GM19240 (cell line): ENCODE measurements at regions not wholly inside any gene's neighbourhood (a gene's known extent, or its start where the extent isn't known, plus 50 kb on each side); places are given as distances from the start of the nearest gene placed in this dataset.

Experiments
- DNase-seq: peaks from one replicate; pipeline ENCODE4 v3.0.0; 2011; ENCODE audit warnings: low spot score; ENCODE audit not compliant: insufficient read length

DNA sequence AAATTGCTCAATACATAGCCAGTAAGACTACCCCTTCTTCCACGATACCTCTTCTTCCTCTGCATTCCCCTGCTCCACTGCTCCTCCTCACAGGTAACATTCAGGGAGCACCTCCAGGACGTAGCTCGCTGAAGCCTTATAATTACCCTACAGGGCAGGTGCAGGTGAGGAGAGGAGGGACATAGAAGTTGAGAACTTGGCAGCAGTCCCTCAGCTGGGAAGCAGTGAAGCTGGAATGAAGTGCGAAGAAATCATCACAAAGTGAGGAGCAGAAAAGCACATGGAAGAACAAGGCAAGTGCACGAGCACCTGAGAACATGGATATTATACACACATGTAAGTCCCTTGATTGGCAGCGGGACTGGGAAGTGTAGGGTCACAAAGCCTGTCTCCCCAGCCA, 118.2 kb downstream of the HSD17B3 start:
- DNase-seq = no peak

DNA sequence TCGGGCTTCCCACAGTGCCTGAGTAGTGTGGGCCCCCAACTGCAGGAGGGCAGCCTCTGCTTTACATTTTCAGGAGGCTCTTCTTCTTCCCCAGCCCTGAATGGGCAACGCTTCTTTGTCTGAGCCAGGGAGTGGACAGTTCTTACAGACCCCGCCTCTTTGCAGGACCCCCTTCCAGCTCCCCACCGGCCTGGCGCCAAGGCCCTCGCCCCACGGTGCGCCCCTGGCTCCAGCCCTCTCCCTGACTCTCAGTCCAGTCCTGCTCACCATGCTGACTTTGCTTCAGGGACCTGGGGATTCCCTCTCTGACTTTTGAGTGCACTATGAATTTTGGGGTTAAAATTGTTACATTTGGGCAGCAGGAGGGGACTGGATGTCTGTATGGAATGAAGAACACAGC, 123.8 kb downstream of the HSD17B3 start:
- DNase-seq = no peak

DNA sequence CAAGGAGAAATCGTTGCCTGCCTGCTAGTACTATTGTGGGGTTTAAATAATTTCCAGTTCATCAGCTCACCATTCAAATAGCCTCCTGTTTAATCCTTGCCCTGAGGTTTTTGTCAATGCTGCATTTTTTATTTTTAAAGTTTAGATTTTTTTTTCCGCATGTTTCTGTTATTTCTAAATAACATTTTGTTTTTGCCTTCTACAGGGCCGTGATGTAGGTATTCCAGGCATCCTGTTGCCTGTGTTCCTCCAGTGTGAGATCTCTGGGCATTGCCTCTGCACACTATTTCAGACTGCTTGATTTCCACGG, 124.3 kb downstream of the HSD17B3 start:
- no peak for DNase-seq

DNA sequence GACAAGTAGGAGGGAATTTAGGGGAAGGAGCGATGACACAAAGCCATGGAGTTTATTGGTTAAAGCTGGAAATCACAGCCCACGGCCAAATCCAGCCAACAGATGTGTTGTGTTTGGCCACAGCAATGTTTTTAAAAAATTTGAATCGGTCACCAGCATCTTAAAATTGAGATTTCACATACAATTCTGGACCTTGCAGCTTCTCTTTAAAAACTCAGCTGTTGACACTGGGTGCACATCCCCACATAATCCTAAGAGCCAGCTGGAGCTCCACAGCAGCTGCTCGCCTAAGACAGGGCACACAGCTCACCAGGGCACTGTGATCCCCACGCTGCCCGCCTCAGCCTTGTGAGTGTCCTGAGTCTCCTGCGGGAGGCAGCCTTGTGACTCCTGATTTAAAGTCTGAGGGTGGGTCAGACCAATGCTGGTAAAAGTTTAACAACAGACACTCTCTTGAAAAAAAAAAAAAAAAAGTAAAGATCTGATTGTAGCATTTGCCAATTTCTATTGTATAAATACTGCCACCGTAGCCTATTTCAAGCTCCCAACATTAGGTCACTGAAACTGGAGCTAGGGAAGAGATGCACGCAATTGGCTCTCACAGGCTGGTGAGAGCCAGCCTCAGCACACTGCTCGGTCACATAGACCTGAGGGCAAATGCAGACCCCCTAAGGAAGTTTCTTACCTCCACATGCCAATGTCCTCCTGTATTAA, 124.8 kb downstream of the HSD17B3 start:
- DNase-seq = no peak

DNA sequence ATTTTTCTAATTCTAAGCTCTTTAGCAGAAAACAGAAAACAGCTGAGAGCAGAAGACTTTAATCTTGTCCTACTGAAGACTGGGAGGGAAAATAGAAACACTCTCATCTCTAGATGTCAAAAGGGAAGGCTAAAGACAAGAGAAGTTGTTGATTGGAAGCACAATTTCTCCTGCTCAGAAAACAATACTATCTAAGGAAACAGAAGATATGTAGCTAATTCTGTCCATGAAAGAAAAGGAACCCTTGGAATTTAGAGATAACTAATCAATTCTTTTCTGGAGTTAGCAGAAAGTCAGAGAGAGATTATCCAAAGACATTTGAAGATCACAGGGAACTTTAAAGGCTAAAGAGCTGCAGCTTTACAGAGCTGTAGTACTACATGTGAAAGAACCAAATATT, 126.2 kb downstream of the HSD17B3 start:
- no peak for DNase-seq

DNA sequence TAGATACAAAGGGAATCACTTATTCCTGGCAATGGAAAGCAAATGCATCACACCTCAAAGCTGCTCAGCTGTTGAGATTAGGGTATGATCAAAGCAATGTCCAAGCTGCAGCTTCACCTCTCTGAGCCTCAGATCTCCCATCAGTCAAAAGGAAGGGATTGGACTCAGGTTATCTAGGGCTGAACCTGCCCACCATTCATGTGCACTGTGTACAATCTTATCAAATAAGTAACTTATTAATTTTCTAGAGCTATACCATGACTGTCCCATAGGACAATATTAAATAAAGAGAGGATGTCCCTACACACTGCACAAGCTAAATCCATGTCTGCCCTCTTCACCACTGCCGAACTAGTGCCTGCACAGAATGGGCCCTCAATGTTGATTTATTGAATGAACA, 127.0 kb downstream of the HSD17B3 start:
- no peak for DNase-seq

DNA sequence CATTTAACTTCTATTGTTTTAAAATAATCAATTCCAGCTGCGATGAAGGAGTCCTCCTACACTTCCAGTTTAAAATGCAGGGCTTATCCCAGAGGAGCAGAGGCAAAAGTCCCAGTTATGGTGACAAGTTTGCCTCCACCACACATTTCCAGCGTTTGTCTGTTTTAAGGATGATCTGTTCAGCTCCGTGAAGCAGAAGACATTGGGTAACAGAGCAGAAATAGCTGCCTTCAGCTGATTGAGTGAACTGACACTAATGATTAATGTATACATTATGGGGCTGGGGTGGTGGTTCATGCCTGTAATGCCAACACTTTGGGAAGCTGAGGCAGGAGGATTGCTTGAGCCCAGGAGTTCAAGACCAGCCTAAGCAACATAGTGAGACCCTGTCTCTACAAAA, 127.6 kb downstream of the HSD17B3 start:
- no peak for DNase-seq

DNA sequence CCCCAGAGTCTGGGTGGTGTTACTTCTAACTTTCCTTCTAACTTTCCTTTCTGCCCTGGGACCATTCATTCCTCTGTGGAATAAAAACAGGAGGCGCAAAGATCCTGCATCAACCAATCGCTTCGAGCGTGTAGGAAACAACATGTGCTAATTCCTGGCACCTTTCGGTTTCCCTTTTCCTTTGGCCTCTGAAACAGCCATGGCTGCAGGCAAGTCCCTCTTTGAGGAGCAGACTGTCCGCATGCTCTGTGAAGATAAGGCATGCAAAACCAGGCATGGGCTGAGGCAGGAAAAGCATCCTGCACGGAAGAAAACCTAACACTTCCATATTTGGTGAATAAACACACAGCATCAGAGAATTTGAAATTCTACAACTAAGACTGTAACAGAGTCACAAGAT, 128.3 kb downstream of the HSD17B3 start:
- DNase-seq = no peak

DNA sequence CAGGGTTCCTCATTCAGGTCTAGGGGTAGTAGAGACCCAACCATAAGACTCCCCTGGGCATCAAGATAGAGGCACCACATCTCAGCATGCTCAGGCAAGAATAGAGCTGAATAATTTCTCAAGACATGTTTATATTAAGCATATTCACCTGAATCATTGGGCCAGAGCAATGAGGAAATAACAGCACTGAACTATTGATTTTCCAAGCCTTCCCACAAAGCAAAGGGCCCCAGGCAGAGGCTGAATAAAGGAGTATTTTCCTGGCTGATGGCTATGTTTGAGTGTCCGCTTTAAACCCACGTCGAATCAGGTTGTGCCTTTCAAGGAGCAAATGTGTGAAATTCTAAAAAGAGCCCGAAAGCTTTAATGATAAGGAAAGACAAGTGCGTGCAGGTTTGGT, 129.2 kb downstream of the HSD17B3 start:
- no peak for DNase-seq

DNA sequence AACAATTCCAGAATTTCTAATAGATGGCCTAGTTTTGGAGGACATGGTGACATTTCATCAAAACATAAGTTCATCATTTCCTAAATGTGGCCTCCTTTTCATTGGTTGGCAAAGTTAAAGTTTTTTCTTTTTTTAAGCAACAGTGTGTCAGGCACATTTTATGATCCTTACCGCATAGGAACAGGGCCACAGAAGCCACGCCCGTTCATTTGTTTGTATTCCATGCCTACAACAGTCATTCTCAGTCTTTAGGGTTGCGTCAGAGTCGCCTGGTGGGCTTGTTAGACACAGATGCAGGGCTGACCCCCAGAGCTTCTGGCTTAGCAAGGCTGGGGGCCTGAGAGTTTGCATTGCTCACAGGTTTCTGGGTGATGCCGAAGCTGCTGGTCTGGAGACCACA, 130.2 kb downstream of the HSD17B3 start:
- DNase-seq = no peak

DNA sequence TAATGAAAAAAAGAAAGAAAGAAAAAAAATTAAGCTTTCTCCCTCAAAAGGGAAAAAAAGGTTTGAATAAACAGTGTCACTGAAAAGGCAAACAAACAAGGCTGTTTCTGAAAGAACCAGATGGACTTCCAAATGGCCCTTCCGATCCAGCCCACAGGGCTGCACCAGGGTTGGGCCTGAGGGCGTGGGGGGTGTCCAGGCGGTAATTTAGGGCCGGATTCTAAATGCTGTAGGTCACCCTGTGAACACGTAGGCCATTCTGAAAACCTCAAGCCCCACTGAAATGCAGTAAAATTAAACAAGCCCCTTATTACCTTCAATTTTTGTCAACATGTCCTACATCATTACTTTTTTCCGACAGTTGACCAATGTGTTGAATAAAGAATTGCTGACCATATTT, 132.1 kb downstream of the HSD17B3 start:
- DNase-seq = no peak

DNA sequence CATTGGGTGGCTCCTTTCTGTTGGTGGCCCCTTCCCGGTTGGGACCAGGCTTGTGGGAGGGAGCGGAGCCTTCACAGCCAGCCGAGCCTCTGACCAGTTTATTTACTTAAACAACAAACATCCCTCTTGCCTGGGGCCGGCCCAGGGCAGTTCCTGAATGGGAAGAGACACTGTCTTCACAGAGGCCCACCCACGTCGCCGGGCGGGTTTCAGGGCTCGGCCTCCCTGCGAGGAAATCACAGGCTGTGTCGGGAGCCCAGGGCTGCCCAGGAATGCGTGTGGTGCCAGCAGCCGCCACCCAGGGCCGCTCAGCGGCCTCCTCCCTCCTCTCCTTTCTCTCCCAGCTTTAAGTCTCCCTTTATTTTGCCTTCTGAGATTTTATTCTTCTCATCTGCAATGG, 132.5 kb downstream of the HSD17B3 start:
- no peak for DNase-seq

DNA sequence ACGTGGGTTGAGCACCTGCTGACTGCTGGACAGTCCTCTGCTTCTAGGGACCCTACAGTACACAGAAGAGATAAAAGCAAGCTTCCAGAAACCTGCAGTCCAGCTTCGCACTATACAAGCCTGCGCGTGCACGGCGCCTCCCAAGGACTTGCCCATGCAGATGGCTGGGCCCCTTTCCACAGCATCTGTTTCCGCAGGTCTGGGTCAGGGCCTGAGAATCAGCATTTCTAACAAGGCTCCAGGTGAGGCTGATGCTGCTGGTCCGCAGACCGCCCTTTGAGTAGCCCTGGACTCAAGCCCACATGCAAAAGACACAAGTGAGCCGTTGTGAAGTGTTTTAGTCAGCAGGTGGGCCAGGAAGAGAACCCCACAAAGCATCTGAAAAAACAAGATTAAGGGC, 133.1 kb downstream of the HSD17B3 start:
- no peak for DNase-seq

DNA sequence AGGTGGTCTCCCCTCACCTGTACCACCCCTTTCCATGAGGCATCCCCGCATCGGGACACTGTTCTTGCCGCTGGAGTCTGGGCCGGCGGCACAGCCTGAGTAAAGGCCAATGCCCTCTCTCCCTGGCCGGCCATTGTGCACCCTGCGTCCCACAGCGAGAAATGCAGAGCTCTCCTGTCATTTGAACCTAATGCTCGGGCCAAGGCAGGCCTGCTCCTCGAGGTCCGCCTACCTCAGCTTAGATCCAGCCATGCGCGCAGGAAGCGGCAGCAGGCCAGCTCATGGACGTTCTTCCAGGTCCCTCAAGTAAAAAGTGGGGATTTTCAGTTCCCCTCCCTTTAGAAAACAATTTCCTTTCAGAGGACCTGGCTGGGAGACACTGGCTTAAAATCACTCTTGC, 135.0 kb downstream of the HSD17B3 start:
- DNase-seq = no peak

DNA sequence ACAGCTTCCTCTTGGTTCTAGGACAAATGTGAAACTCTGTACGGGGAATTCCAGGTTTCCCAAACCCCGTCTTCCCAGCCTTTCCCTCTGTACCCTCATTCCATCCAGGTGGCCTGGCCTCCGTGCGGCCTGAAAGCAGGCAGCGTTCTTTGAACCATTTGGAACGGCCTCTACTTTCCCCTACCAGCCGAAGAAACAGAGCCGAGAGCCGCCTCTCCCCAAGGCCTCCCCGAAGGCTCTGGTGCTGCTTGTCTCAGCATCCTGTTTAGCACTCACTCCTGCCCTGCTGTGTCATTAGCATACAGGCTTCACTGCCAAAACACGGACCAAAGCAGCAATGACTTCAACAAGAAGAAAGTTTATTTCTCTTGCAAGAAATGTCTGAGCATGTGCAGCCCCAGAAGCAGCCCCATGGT, 137.7 kb downstream of the HSD17B3 start:
- DNase-seq = no peak

DNA sequence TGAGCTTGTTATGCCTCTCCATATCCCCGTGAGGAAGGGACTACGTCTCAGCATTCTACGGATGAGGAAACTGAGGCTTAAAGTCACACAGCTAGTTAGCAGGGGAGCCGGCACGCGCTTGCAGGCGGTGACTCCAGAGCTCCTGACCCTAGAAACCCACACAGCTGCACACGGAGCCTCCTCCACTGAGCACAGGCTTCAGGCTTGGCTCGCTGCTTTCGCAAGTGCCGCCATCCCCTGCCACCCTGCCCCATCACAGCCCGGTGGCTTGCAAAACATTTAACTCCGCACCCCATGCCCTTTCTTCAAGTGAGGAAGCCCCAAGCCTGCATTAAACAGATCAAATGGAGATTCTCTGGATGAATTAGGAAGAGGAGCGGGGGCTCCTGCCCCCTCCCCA, 138.3 kb downstream of the HSD17B3 start:
- DNase-seq = no peak

DNA sequence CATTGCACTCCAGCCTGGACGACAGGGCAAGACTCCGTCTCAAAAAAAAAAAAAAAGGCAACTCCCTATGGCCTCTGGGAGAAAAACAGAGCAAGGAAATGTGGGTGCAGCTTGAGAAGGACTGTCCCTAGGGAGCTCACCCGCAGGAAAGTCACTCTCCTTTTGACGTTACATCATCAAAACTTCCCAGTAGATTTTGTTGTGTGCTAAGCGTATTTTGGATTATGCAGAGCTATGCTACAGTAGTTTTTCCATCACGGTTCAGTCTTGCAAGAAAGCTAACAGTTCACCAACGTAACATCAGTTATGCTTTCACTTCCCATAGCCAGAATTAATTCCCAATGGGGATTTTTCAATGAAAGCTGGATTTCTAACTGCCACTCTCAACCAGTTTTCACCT, 138.8 kb downstream of the HSD17B3 start:
- no peak for DNase-seq

DNA sequence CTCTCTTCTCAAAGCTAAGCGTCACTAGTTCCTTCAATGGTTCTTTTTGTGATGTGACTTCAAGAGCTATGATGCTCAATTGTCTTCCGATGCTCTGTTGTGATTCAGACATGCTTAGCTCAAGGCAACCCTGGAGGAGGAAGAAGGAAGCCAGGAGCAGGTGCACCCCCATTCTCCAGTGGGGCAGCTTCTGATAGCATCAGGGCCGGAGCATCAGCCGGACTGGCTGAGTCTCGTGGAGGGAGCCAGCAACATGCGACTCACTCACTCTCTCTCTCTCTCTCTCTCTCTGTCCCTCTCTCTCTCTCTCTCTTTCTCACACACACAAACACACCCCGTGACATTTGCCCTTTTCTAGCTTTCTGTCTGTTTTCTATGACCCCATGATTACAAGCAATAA, 140.2 kb downstream of the HSD17B3 start:
- DNase-seq = no peak

DNA sequence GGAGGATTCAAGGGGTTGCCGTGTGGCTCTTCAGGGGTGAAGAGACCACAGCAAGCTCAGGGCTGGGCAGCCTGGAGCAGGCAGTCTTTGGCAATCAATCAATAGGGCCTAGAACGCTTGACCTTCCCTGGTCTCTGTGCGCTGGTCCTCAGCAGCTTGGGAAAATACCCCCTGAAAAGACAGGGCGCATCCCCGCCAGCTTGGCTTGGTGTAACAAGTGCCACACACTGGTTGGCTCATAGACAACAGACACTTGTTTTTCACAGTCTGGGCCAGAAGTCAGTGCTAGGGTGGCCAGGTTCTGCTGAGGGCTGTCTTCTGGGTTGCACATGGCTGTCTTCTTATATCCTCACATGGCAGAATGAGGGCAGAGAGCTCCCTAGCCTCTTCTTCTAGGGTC, 141.1 kb downstream of the HSD17B3 start:
- no peak for DNase-seq

DNA sequence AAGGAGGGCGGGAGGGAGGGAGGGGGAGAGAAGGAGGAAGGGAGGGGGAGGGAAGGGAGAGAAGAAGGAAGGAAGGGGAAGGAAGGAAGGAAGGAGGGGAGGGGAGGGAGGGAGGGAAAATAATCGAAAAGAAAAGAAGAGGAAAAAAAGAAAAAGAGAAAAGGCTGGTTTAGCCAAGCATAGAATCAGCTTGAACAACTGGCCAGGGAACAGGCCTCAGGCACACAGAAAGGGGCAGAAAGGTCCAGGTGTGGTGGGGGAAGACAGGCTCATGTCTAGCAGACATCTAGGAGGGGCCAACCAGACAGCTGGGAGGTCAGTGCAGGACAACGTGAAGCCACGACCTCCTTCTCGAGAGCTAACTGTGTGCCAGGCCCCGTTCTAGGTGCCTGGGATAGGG, 141.8 kb downstream of the HSD17B3 start:
- no peak for DNase-seq

DNA sequence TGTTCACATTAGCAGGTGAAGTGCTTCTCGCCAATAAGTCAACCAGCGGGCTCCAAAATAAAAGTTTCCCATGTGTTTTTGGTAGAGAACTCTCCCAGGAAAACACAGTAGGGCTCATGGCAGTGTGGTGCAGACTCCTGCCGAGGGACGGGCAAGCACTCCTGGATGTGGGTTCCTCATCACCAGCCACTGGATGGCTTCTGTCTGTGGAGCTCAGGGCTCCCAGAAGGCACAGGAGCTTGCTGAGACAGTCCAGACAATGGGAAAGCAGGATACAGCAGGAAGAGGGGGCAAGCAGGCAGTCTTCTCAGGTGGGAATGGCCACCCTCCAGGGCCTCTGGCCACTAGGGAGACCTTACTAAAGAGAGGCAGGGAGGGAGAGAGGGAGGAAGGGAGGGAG, 142.4 kb downstream of the HSD17B3 start:
- no peak for DNase-seq

DNA sequence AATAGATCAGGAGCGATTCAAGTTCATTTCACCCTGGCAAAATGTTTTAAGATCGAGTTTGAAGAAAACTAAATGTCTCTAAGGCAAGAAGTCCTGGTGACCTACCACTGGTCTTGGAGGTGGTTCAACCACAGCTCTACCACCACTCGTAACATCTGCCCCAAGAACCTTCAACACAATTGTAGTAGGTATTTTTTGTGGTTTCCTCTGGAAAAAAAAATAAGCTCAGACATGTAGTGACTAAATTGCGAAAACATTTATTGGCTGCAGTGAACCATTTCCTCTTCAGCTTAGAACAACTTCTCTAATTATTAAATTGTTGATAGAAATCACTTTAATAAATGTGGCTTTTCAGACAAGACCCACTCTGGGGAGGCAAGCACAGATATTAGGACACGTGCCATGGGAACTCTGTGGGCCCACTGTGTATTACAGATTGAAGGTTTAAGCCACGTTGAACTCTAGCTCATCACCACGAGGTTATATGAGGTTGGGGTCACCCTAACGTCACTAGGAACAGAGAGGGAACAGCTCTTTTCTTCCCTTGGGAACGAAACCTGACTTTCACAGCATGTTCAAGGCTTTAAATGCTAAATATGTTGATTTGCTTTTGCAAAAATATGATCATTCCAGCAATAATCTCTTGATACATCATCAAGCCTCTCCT, 142.9 kb downstream of the HSD17B3 start:
- DNase-seq = no peak

DNA sequence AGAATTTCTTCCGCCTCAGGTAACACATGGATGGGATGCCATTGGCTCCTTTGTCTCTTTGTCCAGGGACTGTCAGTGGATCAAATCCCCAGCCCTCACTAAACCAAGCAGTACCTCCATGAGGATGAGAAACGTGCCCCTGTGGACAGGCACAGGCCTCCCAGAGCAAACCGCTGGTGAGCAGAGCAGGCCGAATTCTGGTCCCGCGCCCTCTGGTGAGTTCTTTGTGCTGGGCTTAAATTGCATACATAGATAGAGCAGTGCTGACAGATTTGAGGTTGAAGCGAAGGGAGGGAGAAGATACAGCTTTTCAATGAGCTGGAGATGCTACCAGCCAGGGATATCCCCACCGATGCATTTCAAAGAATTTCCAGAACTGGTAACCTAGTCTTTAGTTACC, 143.8 kb downstream of the HSD17B3 start:
- DNase-seq = no peak

DNA sequence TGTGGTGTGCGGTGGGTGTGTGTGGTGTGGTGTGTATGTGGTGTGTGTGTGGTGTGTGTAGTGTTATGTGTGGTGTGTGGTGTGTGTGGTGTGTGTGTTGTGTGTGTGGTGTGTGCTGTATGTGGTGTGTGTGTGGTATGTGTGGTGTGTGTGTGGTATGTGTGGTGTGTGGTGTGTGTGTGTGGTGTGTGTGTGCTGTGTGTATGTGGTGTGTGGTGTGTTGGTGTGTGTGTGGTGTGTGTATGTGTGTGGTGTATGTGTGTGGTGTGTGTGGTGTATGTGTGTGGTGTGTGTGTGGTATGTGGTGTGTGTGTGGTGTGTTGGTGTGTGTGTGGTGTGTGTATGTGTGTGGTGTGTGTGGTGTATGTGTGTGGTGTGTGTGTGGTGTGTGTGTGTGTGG, 144.3 kb downstream of the HSD17B3 start:
- no peak for DNase-seq
